Lower leg skin (tissue), 4 donors: ENCODE measurements at regions not wholly inside any gene's neighbourhood (a gene's known extent, or its start where the extent isn't known, plus 50 kb on each side); places are given as distances from the start of the nearest gene placed in this dataset.
"Not testable (repeated sequence)": the region's sequence is repeated elsewhere in the genome, so short reads cannot be mapped to it uniquely, and the experiment has no call there.

Experiments
- DNase-seq, 2 donors: peaks; one replicate each; pipeline ENCODE4 v3.0.0-alpha.2; 2019; ENCODE audit warnings: low spot score in 2 of 2
- H3K4me3 ChIP-seq: fragments of 200-600 bp; sonication (generic); 2 replicates; pipeline ENCODE4 v1.5.1; 2017; ENCODE audit warnings: mild to moderate bottlenecking, low read depth; ENCODE audit not compliant: poor library complexity, severe bottlenecking
- CTCF ChIP-seq, 3 donors: fragments of 450-650 bp; IDR thresholded peaks; one replicate each; pipeline ENCODE4 v1.5.1; 2016; ENCODE audit warnings: antibody characterized with exemption in 3 of 3, mild to moderate bottlenecking in 3 of 3, moderate library complexity in 2 of 3
- POLR2A ChIP-seq, 2 donors: fragments of 450-650 bp; IDR thresholded peaks; one replicate each; pipeline ENCODE4 v1.6.1; 2016 to 2017; ENCODE audit warnings: antibody characterized with exemption in 2 of 2, mild to moderate bottlenecking in 1 of 2, moderate library complexity in 1 of 2
- WGBS, 2 donors: methylation state at CpG; one replicate each; pipeline ENCODE4 v1.1.5; 2018; 5-methylcytosine and 5-hydroxymethylcytosine counted together
- intact Hi-C: fragments of 100-400 bp; cut with DNase I; formaldehyde crosslinking; loops from one replicate; pipeline ENCODE4 v1.15.0; 2023; ENCODE audit warnings: low total_unique reads

- intact Hi-C loops, result no loop called here
- H3K4me3 ChIP-seq, result no peak overlapping the region
- TF ChIP-seq POLR2A (IDR thresholded peaks at IDR 0.05) (no peak), CTCF (IDR thresholded peaks at IDR 0.05) (no peak)
- DNase-seq, result no peak
- 83 to 90% methylated on average over 4 of the region's 4 CpGs for WGBS, 2 donors
Measured at GRCh38 chr11:81331088-81331487, 1402.6 kb downstream of the FAM181B start.

GRCh38 chr11:81303038-81303664, 1430.5 kb downstream of the FAM181B start:
- DNase-seq, result no peak
- no peak overlapping the region for H3K4me3 ChIP-seq
- 61 to 78% methylated on average over 5 of the region's 5 CpGs for WGBS, 2 donors
- TF ChIP-seq CTCF (IDR thresholded peaks at IDR 0.05) (no peak), POLR2A (IDR thresholded peaks at IDR 0.05) (no peak)
- intact Hi-C loops, result no loop called here

- intact Hi-C loops, result no loop called here
- no peak for TF ChIP-seq POLR2A (IDR thresholded peaks at IDR 0.05)
- no peak for TF ChIP-seq CTCF (IDR thresholded peaks at IDR 0.05)
- DNase-seq, result no peak
- 71 to 74% methylated on average over 6 of the region's 6 CpGs for WGBS, 2 donors
- H3K4me3 ChIP-seq, result no peak overlapping the region
Measured at GRCh38 chr11:81301166-81301830, 1432.4 kb downstream of the FAM181B start.

GRCh38 chr11:81286959-81287358, 1446.7 kb downstream of the FAM181B start:
- no peak for DNase-seq
- TF ChIP-seq POLR2A (IDR thresholded peaks at IDR 0.05) (no peak), CTCF (IDR thresholded peaks at IDR 0.05) (no peak)
- 56 to 76% methylated on average over 5 of the region's 5 CpGs for WGBS, 2 donors
- H3K4me3 ChIP-seq, result no peak overlapping the region
- intact Hi-C loops, result no loop called here

GRCh38 chr11:81286550-81286949, 1447.1 kb downstream of the FAM181B start:
- DNase-seq, result no peak
- intact Hi-C loops, result no loop called here
- TF ChIP-seq POLR2A (IDR thresholded peaks at IDR 0.05) (no peak), CTCF (IDR thresholded peaks at IDR 0.05) (no peak)
- no peak overlapping the region for H3K4me3 ChIP-seq

- intact Hi-C loops, H3K4me3 ChIP-seq, DNase-seq: not testable (repeated sequence)
- WGBS, 2 donors, result 85 to 89% methylated on average over 1 of the region's 1 CpG
Measured at GRCh38 chr11:81280228-81280627, 1453.4 kb downstream of the FAM181B start.
